Cardiac fibroblast (primary cell): ENCODE measurements at regions not wholly inside any gene's neighbourhood (a gene's known extent, or its start where the extent isn't known, plus 50 kb on each side); places are given as distances from the start of the nearest gene placed in this dataset.

Source experiments
- DNase-seq, 2 donors: peaks; one replicate each; pipeline versions ENCODE4 v3.0.0 to v3.0.0-alpha.2; 2010; ENCODE audit warnings: low read depth in 2 of 2
- H3K4me3 ChIP-seq, 2 donors: replicated peaks in 1 of 2; 1 replicate in 1 of 2; 2 replicates in 1 of 2; pipeline ENCODE4 v1.5.1; 2011; ENCODE audit warnings: low read depth in 2 of 2, low read length in 2 of 2, mild to moderate bottlenecking in 2 of 2, moderate library complexity in 1 of 2
- CTCF ChIP-seq: IDR thresholded peaks from one replicate; pipeline ENCODE4 v1.5.1; 2011; ENCODE audit warnings: low read depth, mild to moderate bottlenecking, low read length, inconsistent platforms

- TF ChIP-seq CTCF = no peak
- no peak overlapping the region for H3K4me3 ChIP-seq
- DNase-seq = no peak
Observed at GRCh38 chr13:100753376-100753775, 78.8 kb upstream of the TMTC4 start.

DNA sequence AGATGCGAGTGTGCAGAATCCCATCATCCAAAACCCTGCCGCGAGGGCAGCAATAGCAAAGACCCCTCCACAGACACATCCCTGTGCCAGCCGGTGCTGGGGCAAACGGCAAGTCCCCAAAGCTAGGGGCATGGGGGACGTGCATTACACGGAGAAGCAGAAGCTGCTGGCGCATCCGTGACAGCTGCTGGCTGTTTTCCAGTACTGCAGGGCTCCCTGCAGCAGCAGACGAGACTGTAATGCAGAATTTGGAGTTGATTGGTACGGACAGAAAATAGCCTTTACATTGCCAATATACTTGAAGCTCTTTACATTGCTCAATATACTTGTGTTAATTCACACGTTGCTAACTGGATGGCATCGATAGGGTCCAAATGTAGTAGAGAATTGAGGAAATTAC, 77.2 kb upstream of the TMTC4 start:
- no peak overlapping the region for H3K4me3 ChIP-seq
- TF ChIP-seq CTCF = no peak
- DNase-seq = no peak

DNA sequence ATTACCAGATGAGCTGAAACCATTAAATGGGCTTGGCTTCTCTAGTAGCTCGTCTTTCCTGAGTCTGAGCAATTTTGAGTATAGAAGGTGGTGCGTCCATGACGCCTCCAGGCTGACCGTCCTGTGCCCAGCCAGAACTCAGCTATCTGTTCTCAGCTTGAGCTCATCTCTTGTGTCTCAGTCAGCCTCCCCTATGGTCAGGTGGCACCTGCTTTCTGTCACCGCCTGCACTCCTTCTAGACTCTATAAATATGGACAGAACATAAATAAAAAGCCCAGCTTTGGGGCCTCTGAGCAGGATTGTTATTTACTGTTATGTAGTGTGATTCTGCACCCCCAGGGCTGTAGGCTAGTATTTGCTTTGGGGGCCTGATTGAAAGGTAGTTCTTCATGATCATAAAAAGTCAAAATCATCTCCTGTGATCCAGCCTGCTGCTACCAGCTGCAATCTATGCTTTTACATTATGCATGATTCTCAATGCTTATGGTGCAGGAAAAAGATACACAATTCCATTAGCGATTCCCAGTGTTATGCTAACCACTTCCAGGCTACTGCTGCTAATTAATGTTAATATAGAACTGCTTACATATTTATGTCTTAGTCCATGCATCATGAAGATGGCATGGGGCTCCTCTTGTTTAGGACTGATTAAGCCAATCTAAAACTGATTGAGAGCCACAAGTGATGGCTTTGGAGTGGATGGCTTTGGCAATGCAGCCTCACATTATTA, 72.5 kb upstream of the TMTC4 start:
- TF ChIP-seq CTCF = no peak
- DNase-seq = no peak
- H3K4me3 ChIP-seq = no peak overlapping the region

- TF ChIP-seq CTCF = no peak
- no peak for DNase-seq
- no peak overlapping the region for H3K4me3 ChIP-seq
Observed at GRCh38 chr13:100738176-100738855, 63.7 kb upstream of the TMTC4 start.

DNA sequence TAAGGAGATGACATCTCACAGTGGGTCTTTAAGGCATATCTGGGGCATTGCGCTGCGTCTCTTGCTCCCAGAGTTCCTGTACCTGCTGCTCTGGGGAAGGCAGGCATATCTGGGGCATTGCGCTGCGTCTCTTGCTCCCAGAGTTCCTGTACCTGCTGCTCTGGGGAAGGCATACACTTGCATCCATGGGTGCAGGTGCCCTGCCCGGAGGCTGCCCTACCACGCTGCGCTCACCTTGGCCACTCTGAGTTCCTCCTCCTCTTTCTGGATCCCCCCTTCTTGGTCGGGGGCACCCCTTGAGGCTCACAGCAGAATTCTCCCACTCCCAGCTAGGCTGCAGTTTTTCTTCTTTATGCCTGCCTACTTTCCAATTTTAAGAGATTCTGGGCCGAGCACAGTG, 60.9 kb upstream of the TMTC4 start:
- no peak for DNase-seq
- TF ChIP-seq CTCF = no peak
- H3K4me3 ChIP-seq = no peak overlapping the region

GRCh38 chr13:100734194-100734720, 59.7 kb upstream of the TMTC4 start:
- H3K4me3 ChIP-seq = no peak overlapping the region
- no peak for DNase-seq
- TF ChIP-seq CTCF = no peak

- TF ChIP-seq CTCF = no peak
- DNase-seq = no peak
- no peak overlapping the region for H3K4me3 ChIP-seq
Observed at GRCh38 chr13:100733261-100733660, 58.7 kb upstream of the TMTC4 start.
